BLaER1 (cell line): ENCODE measurements at regions not wholly inside any gene's neighbourhood (a gene's known extent, or its start where the extent isn't known, plus 50 kb on each side); places are given as distances from the start of the nearest gene placed in this dataset.

Source experiments
- H3K27ac ChIP-seq: shearing (Covaris generic); formaldehyde crosslinking; 2 replicates; pipeline ENCODE4 v1.8.1; 2022
- H3K27me3 ChIP-seq: shearing (Covaris generic); formaldehyde crosslinking; 2 replicates; pipeline ENCODE4 v1.8.1; 2022
- H3K36me3 ChIP-seq: shearing (Covaris generic); formaldehyde crosslinking; 2 replicates; pipeline ENCODE4 v1.8.1; 2022
- H3K4me1 ChIP-seq: shearing (Covaris generic); formaldehyde crosslinking; 2 replicates; pipeline ENCODE4 v1.8.1; 2022
- H3K4me2 ChIP-seq: shearing (Covaris generic); formaldehyde crosslinking; 2 replicates; pipeline ENCODE4 v1.8.1; 2022
- H3K4me3 ChIP-seq: shearing (Covaris generic); formaldehyde crosslinking; 2 replicates; pipeline ENCODE4 v1.8.1; 2022
- H3K9ac ChIP-seq: shearing (Covaris generic); formaldehyde crosslinking; 2 replicates; pipeline ENCODE4 v1.8.1; 2022
- H3K9me3 ChIP-seq: shearing (Covaris generic); formaldehyde crosslinking; 2 replicates; pipeline ENCODE4 v1.8.1; 2022
- H4K20me1 ChIP-seq: shearing (Covaris generic); formaldehyde crosslinking; 2 replicates; pipeline ENCODE4 v1.8.1; 2022
- Cebpa-rat ChIP-seq: shearing (Covaris generic); IDR thresholded peaks from 2 replicates; pipeline ENCODE4 v1.8.1; 2022

- peak overlapping the region; percentile 56 for H3K4me2 ChIP-seq
- H3K27ac ChIP-seq, result no peak overlapping the region
- H3K27me3 ChIP-seq, result no peaks in the 10 kb centered on the region
- no peaks in the 10 kb centered on the region for H3K36me3 ChIP-seq
- H3K9ac ChIP-seq, result no peak overlapping the region
- peaks cover 47% of the 10 kb centered on the region for H3K4me1 ChIP-seq
- no peak overlapping the region for H3K4me3 ChIP-seq
- H4K20me1 ChIP-seq, result no peaks in the 10 kb centered on the region
- no peak for TF ChIP-seq Cebpa-rat
- H3K9me3 ChIP-seq, result peaks cover 21% of the 10 kb centered on the region
Measured at GRCh38 chr17:72419866-72420774, 299.3 kb downstream of the SOX9 start.

- Histone ChIP-seq H3K36me3 (no peaks in the 10 kb centered on the region), H4K20me1 (no peaks in the 10 kb centered on the region), H3K27ac (no peak overlapping the region), H3K9me3 (peaks cover 21% of the 10 kb centered on the region), H3K4me3 (no peak overlapping the region), H3K27me3 (no peaks in the 10 kb centered on the region), H3K4me2 (peak overlapping the region; percentile 56), H3K9ac (no peak overlapping the region), H3K4me1 (peaks cover 41% of the 10 kb centered on the region)
- TF ChIP-seq Cebpa-rat, result no peak
Measured at GRCh38 chr17:72420775-72421127, 299.9 kb downstream of the SOX9 start.

GRCh38 chr17:72421128-72422092 is 300.6 kb downstream of the SOX9 start:
- no peak overlapping the region for H3K4me3 ChIP-seq
- no peak overlapping the region for H3K9ac ChIP-seq
- no peaks in the 10 kb centered on the region for H4K20me1 ChIP-seq
- no peaks in the 10 kb centered on the region for H3K36me3 ChIP-seq
- H3K27ac ChIP-seq, result no peak overlapping the region
- peaks cover 34% of the 10 kb centered on the region for H3K4me1 ChIP-seq
- H3K4me2 ChIP-seq, result peak overlapping the region; percentile 56
- no peaks in the 10 kb centered on the region for H3K27me3 ChIP-seq
- TF ChIP-seq Cebpa-rat, result no peak
- H3K9me3 ChIP-seq, result peaks cover 21% of the 10 kb centered on the region

GRCh38 chr17:72422204-72422504 is 301.3 kb downstream of the SOX9 start:
- H3K9me3 ChIP-seq, result peaks cover 17% of the 10 kb centered on the region
- H3K4me1 ChIP-seq, result peaks cover 27% of the 10 kb centered on the region
- H3K4me2 ChIP-seq, result no peak overlapping the region
- no peak overlapping the region for H3K9ac ChIP-seq
- H3K36me3 ChIP-seq, result no peaks in the 10 kb centered on the region
- no peak overlapping the region for H3K27ac ChIP-seq
- H4K20me1 ChIP-seq, result no peaks in the 10 kb centered on the region
- no peaks in the 10 kb centered on the region for H3K27me3 ChIP-seq
- H3K4me3 ChIP-seq, result no peak overlapping the region
- no peak for TF ChIP-seq Cebpa-rat

- Histone ChIP-seq H3K9ac (no peak overlapping the region), H3K27me3 (no peaks in the 10 kb centered on the region), H3K4me2 (no peak overlapping the region), H3K4me3 (no peak overlapping the region), H4K20me1 (no peaks in the 10 kb centered on the region), H3K4me1 (peaks cover 26% of the 10 kb centered on the region), H3K36me3 (no peaks in the 10 kb centered on the region), H3K9me3 (peaks cover 12% of the 10 kb centered on the region), H3K27ac (no peak overlapping the region)
- no peak for TF ChIP-seq Cebpa-rat
Measured at GRCh38 chr17:72422505-72423285, 301.9 kb downstream of the SOX9 start.

- Histone ChIP-seq H3K9me3 (peaks cover 7% of the 10 kb centered on the region), H3K4me1 (peaks cover 26% of the 10 kb centered on the region), H3K4me3 (no peak overlapping the region), H3K4me2 (no peak overlapping the region), H3K9ac (no peak overlapping the region), H3K27ac (no peak overlapping the region), H3K36me3 (no peaks in the 10 kb centered on the region), H4K20me1 (no peaks in the 10 kb centered on the region), H3K27me3 (no peaks in the 10 kb centered on the region)
- TF ChIP-seq Cebpa-rat, result no peak
Measured at GRCh38 chr17:72423286-72423589, 302.4 kb downstream of the SOX9 start.

GRCh38 chr17:72423718-72424117 is 302.9 kb downstream of the SOX9 start:
- no peak overlapping the region for H3K9ac ChIP-seq
- TF ChIP-seq Cebpa-rat, result no peak
- H3K4me3 ChIP-seq, result no peak overlapping the region
- peaks cover 2% of the 10 kb centered on the region; the same call in 1 of the 2 replicates for H3K9me3 ChIP-seq
- H3K4me1 ChIP-seq, result peaks cover 26% of the 10 kb centered on the region
- H3K36me3 ChIP-seq, result no peaks in the 10 kb centered on the region
- no peaks in the 10 kb centered on the region for H4K20me1 ChIP-seq
- no peaks in the 10 kb centered on the region for H3K27me3 ChIP-seq
- H3K27ac ChIP-seq, result no peak overlapping the region
- no peak overlapping the region for H3K4me2 ChIP-seq

GRCh38 chr17:72424505-72425117 is 303.8 kb downstream of the SOX9 start:
- Histone ChIP-seq H3K27me3 (no peaks in the 10 kb centered on the region), H4K20me1 (no peaks in the 10 kb centered on the region), H3K36me3 (no peaks in the 10 kb centered on the region), H3K27ac (no peak overlapping the region), H3K4me2 (no peak overlapping the region), H3K9ac (no peak overlapping the region), H3K9me3 (no peaks in the 10 kb centered on the region), H3K4me3 (no peak overlapping the region), H3K4me1 (peaks cover 22% of the 10 kb centered on the region)
- no peak for TF ChIP-seq Cebpa-rat

- no peak for TF ChIP-seq Cebpa-rat
- H3K36me3 ChIP-seq, result no peaks in the 10 kb centered on the region
- no peak overlapping the region for H3K4me2 ChIP-seq
- H4K20me1 ChIP-seq, result no peaks in the 10 kb centered on the region
- peaks cover 3% of the 10 kb centered on the region; the same call in 1 of the 2 replicates for H3K9me3 ChIP-seq
- no peak overlapping the region for H3K9ac ChIP-seq
- H3K27ac ChIP-seq, result no peak overlapping the region
- H3K27me3 ChIP-seq, result no peaks in the 10 kb centered on the region
- no peak overlapping the region for H3K4me3 ChIP-seq
- H3K4me1 ChIP-seq, result peaks cover 16% of the 10 kb centered on the region
Measured at GRCh38 chr17:72425133-72425793, 304.4 kb downstream of the SOX9 start.
